Liver (tissue), 8 donors: ENCODE measurements at regions not wholly inside any gene's neighbourhood (a gene's known extent, or its start where the extent isn't known, plus 50 kb on each side); places are given as distances from the start of the nearest gene placed in this dataset.

Source experiments
- DNase-seq: peaks from one replicate; pipeline ENCODE4 v3.0.0-alpha.2; 2017; ENCODE audit warnings: low spot score
- H3K27ac ChIP-seq, 2 donors: one replicate each; pipeline ENCODE4 v1.7.0; 2013; ENCODE audit warnings: inconsistent platforms in 2 of 2, low read length in 2 of 2, control low read depth in 1 of 2, low read depth in 1 of 2, mild to moderate bottlenecking in 1 of 2
- H3K27me3 ChIP-seq, 4 donors: one replicate each; pipeline versions ENCODE4 v1.6.1 to v1.7.0; 2013; ENCODE audit warnings: low read length in 3 of 4, inconsistent platforms in 1 of 4, mild to moderate bottlenecking in 1 of 4, moderate library complexity in 1 of 4; ENCODE audit not compliant: control insufficient read depth in 4 of 4, insufficient read depth in 4 of 4
- H3K36me3 ChIP-seq, 4 donors: one replicate each; pipeline versions ENCODE4 v1.6.1 to v1.7.0; 2013; ENCODE audit warnings: low read length in 3 of 4, mild to moderate bottlenecking in 3 of 4, low read depth in 1 of 4, moderate library complexity in 1 of 4; ENCODE audit not compliant: control insufficient read depth in 4 of 4, insufficient read depth in 3 of 4
- H3K4me1 ChIP-seq, 4 donors: one replicate each; pipeline versions ENCODE4 v1.6.1 to v1.7.0; 2013; ENCODE audit warnings: low read length in 3 of 4, mild to moderate bottlenecking in 3 of 4, moderate library complexity in 1 of 4; ENCODE audit not compliant: control insufficient read depth in 4 of 4, insufficient read depth in 4 of 4
- H3K4me3 ChIP-seq, 3 donors: one replicate each; pipeline versions ENCODE4 v1.6.1 to v1.7.0; 2013; ENCODE audit warnings: low read length in 3 of 3, control low read depth in 1 of 3, low read depth in 1 of 3, mild to moderate bottlenecking in 1 of 3
- H3K9ac ChIP-seq, 2 donors: one replicate each; pipeline ENCODE4 v1.7.0; 2013; ENCODE audit warnings: low read length in 2 of 2, mild to moderate bottlenecking in 2 of 2, moderate library complexity in 2 of 2, control low read depth in 1 of 2, low read depth in 1 of 2
- H3K9me3 ChIP-seq, 4 donors: one replicate each; pipeline versions ENCODE4 v1.6.1 to v1.7.0; 2013; ENCODE audit warnings: low read length in 3 of 4; ENCODE audit not compliant: control insufficient read depth in 4 of 4
- ATF3 ChIP-seq: IDR thresholded peaks from 2 replicates; pipeline ENCODE4 v1.6.1; 2016; ENCODE audit warnings: antibody characterized with exemption
- CTCF ChIP-seq: fragments of 150-350 bp; IDR thresholded peaks from 2 replicates; pipeline ENCODE4 v1.5.1; 2017; ENCODE audit warnings: improper control_type of control experiment, low read depth, low read length; ENCODE audit not compliant: missing input control
- EGR1 ChIP-seq, 2 donors: IDR thresholded peaks; 2 replicates each; pipeline ENCODE4 v1.6.1; 2016 to 2018; ENCODE audit warnings: antibody characterized with exemption in 2 of 2, low read depth in 2 of 2
- FOXA1 ChIP-seq: IDR thresholded peaks from 2 replicates; pipeline ENCODE4 v1.6.1; 2016; ENCODE audit warnings: antibody characterized with exemption
- FOXA2 ChIP-seq: IDR thresholded peaks from 2 replicates; pipeline ENCODE4 v1.6.1; 2016; ENCODE audit warnings: antibody characterized with exemption
- GABPA ChIP-seq, 2 donors: IDR thresholded peaks in 1 of 2; conservative IDR thresholded peaks in 1 of 2; 2 replicates each; pipeline ENCODE4 v1.6.1; 2016; ENCODE audit warnings: antibody characterized with exemption in 2 of 2, mild to moderate bottlenecking in 1 of 2, moderate library complexity in 1 of 2
- HNF4A ChIP-seq, 2 donors: conservative IDR thresholded peaks; 2 replicates each; pipeline ENCODE4 v1.6.1; 2016; ENCODE audit warnings: antibody characterized with exemption in 2 of 2, mild to moderate bottlenecking in 2 of 2
- HNF4G ChIP-seq: IDR thresholded peaks from 2 replicates; pipeline ENCODE4 v1.6.1; 2016; ENCODE audit warnings: antibody characterized with exemption
- JUND ChIP-seq, 2 donors: IDR thresholded peaks; 2 replicates each; pipeline ENCODE4 v1.6.1; 2016; ENCODE audit warnings: antibody characterized with exemption in 2 of 2
- MAX ChIP-seq: IDR thresholded peaks from 2 replicates; pipeline ENCODE4 v1.6.1; 2016; ENCODE audit warnings: antibody characterized with exemption
- NR2F2 ChIP-seq: IDR thresholded peaks from 2 replicates; pipeline ENCODE4 v1.6.1; 2016; ENCODE audit warnings: antibody characterized with exemption
- RAD21 ChIP-seq, 2 donors: IDR thresholded peaks; 2 replicates each; pipeline ENCODE4 v1.6.1; 2016; ENCODE audit warnings: antibody characterized with exemption in 2 of 2, mild to moderate bottlenecking in 2 of 2
- REST ChIP-seq: IDR thresholded peaks from 2 replicates; pipeline ENCODE4 v1.6.1; 2016; ENCODE audit warnings: antibody characterized with exemption, mild to moderate bottlenecking
- RXRA ChIP-seq, 2 donors: IDR thresholded peaks; 2 replicates each; pipeline ENCODE4 v1.6.1; 2017 to 2018; ENCODE audit warnings: antibody characterized with exemption in 2 of 2, mild to moderate bottlenecking in 1 of 2
- TAF1 ChIP-seq: conservative IDR thresholded peaks from 2 replicates; pipeline ENCODE4 v1.6.1; 2016; ENCODE audit warnings: antibody characterized with exemption, mild to moderate bottlenecking
- YY1 ChIP-seq: IDR thresholded peaks from 2 replicates; pipeline ENCODE4 v1.6.1; 2016; ENCODE audit warnings: antibody characterized with exemption, mild to moderate bottlenecking
- ZBTB33 ChIP-seq: IDR thresholded peaks from 2 replicates; pipeline ENCODE4 v1.6.1; 2016; ENCODE audit warnings: antibody characterized with exemption
- WGBS: extraction: QIAGEN DNeasy Blood & Tissue Kit; methylation state at CpG from one replicate; pipeline ENCODE4 v1.1.7; 2013; 5-methylcytosine and 5-hydroxymethylcytosine counted together
- donor health status: healthy.
- donor health status: healthy.
- donor health status: healthy.
- donor health status: healthy.
- donor health status: healthy.

- Histone ChIP-seq H3K9ac (no peak overlapping the region), H3K9me3 (no peaks in the 10 kb centered on the region), H3K36me3 (no peaks in the 10 kb centered on the region), H3K4me1 (peaks cover 0 to 6% (median 2%) of the 10 kb centered on the region in 4 donors), H3K27ac (no peak overlapping the region), H3K27me3 (no peaks in the 10 kb centered on the region), H3K4me3 (no peak overlapping the region)
- DNase-seq, result no peak
- 97% methylated on average over 1 of the region's 1 CpG for WGBS
- TF ChIP-seq YY1, result no peak
- no peak for TF ChIP-seq GABPA (IDR thresholded peaks at IDR 0.05 in 1 of 2, conservative IDR thresholded peaks at IDR 0.05 in 1 of 2)
- TF ChIP-seq RAD21 (IDR thresholded peaks at IDR 0.05), result no peak
- no peak for TF ChIP-seq NR2F2
- no peak for TF ChIP-seq HNF4A (conservative IDR thresholded peaks at IDR 0.05)
- TF ChIP-seq JUND (IDR thresholded peaks at IDR 0.05), result no peak
- no peak for TF ChIP-seq FOXA2
- no peak for TF ChIP-seq ZBTB33
- no peak for TF ChIP-seq EGR1 (IDR thresholded peaks at IDR 0.05; ENCODE audit: low read depth in 2 of 2)
- TF ChIP-seq FOXA1, result no peak
These were observed 132.0 kb upstream of the RAI14 start for GRCh38 chr5:34524123-34524522.

GRCh38 chr5:34525761-34526160 lies 130.4 kb upstream of the RAI14 start:
- Histone ChIP-seq H3K9me3 (no peaks in the 10 kb centered on the region), H3K9ac (no peak overlapping the region), H3K4me3 (no peak overlapping the region), H3K27me3 (no peaks in the 10 kb centered on the region), H3K4me1 (peaks cover 0 to 6% (median 2%) of the 10 kb centered on the region in 4 donors), H3K27ac (no peak overlapping the region), H3K36me3 (no peaks in the 10 kb centered on the region)
- no peak for DNase-seq
- no peak for TF ChIP-seq NR2F2
- TF ChIP-seq RAD21 (IDR thresholded peaks at IDR 0.05), result peak; percentile 5 to 28
- WGBS, result 33% methylated on average over 6 of the region's 6 CpGs

- WGBS, result 68% methylated on average over 3 of the region's 3 CpGs
- DNase-seq, result no peak
- H3K36me3 ChIP-seq, result no peaks in the 10 kb centered on the region
- H3K9ac ChIP-seq, result no peak overlapping the region
- no peak overlapping the region for H3K4me3 ChIP-seq
- H3K9me3 ChIP-seq, result no peaks in the 10 kb centered on the region
- peaks cover 0 to 6% (median 2%) of the 10 kb centered on the region in 4 donors for H3K4me1 ChIP-seq
- no peak overlapping the region for H3K27ac ChIP-seq
- no peaks in the 10 kb centered on the region for H3K27me3 ChIP-seq
- TF ChIP-seq ZBTB33 (no peak), RAD21 (IDR thresholded peaks at IDR 0.05) (no peak), HNF4G (no peak), NR2F2 (no peak), REST (no peak), FOXA1 (no peak), HNF4A (conservative IDR thresholded peaks at IDR 0.05) (no peak), JUND (IDR thresholded peaks at IDR 0.05) (no peak), GABPA (IDR thresholded peaks at IDR 0.05 in 1 of 2, conservative IDR thresholded peaks at IDR 0.05 in 1 of 2) (no peak), MAX (no peak), TAF1 (no peak), CTCF (no peak), RXRA (IDR thresholded peaks at IDR 0.05) (no peak), YY1 (no peak), FOXA2 (no peak), EGR1 (IDR thresholded peaks at IDR 0.05; ENCODE audit: low read depth in 2 of 2) (no peak), ATF3 (no peak)
These were observed 129.3 kb upstream of the RAI14 start for GRCh38 chr5:34526682-34527305.
